Right lobe of liver (tissue), 6 donors: ENCODE measurements at regions not wholly inside any gene's neighbourhood (a gene's known extent, or its start where the extent isn't known, plus 50 kb on each side); places are given as distances from the start of the nearest gene placed in this dataset.

Experiments used
- ATAC-seq, 4 donors: fragments of 200-7000 bp; cut with Tn5 transposase; one replicate each; pipeline ENCODE4 v1.9.1; 2020; ENCODE audit warnings: mild to moderate bottlenecking in 4 of 4, moderate library complexity in 4 of 4
- DNase-seq, 3 donors: peaks; one replicate each; pipeline ENCODE4 v3.0.0-alpha.2; 2020
- H3K27ac ChIP-seq, 3 donors: fragments of 200-600 bp; one replicate each; pipeline ENCODE4 v1.8.0; 2022
- H3K27me3 ChIP-seq, 2 donors: fragments of 200-600 bp; one replicate each; pipeline ENCODE4 v1.8.0; 2022
- H3K36me3 ChIP-seq, 4 donors: fragments of 200-600 bp; sonication (generic) in 1 of 4; one replicate each; pipeline versions ENCODE4 v1.5.1 to v1.8.0; 2017 to 2022; ENCODE audit warnings: control low read depth in 1 of 4
- H3K4me1 ChIP-seq, 4 donors: fragments of 200-600 bp; sonication (generic) in 1 of 4; one replicate each; pipeline versions ENCODE4 v1.5.1 to v1.8.0; 2017 to 2022; ENCODE audit warnings: control low read depth in 1 of 4
- H3K4me3 ChIP-seq, 3 donors: fragments of 200-600 bp; one replicate each; pipeline ENCODE4 v1.8.0; 2022
- H3K9me3 ChIP-seq, 4 donors: fragments of 200-600 bp; sonication (generic) in 1 of 4; one replicate each; pipeline versions ENCODE4 v1.5.1 to v1.8.0; 2017 to 2022; ENCODE audit warnings: control low read depth in 1 of 4
- CTCF ChIP-seq, 4 donors: fragments of 200-600 bp in 3 of 4; fragments of 450-650 bp in 1 of 4; IDR thresholded peaks; one replicate each; pipeline versions ENCODE4 v1.5.1 to v1.8.0; 2016 to 2022; ENCODE audit warnings: antibody characterized with exemption in 4 of 4, mild to moderate bottlenecking in 2 of 4
- POLR2A ChIP-seq: fragments of 450-650 bp; IDR thresholded peaks from one replicate; pipeline ENCODE4 v1.6.1; 2017; ENCODE audit warnings: antibody characterized with exemption, mild to moderate bottlenecking
- WGBS: methylation state at CpG from one replicate; pipeline ENCODE4 v1.1.6; 2018; ENCODE audit warnings: low coverage, low lambda C conversion rate; ENCODE audit not compliant: insufficient coverage; ENCODE audit errors: missing lambda C conversion rate; 5-methylcytosine and 5-hydroxymethylcytosine counted together
- intact Hi-C, 2 donors: fragments of 100-400 bp; cut with DNase I; formaldehyde crosslinking; loops; one replicate each; pipeline versions ENCODE4 v1.11.2 to v1.14.1; 2022
- donor health status: DM: no; HTN: yes; CAD: no.
- donor health status: DM: no; HTN: no; CAD: no.
- donor health status: DM: no; HTN: no; CAD: no.
- donor health status: DM: no; HTN: yes; CAD: no.
- donor health status: DM: no; HTN: yes; CAD: no.

- Histone ChIP-seq H3K27ac (no peak overlapping the region), H3K9me3 (no peaks in the 10 kb centered on the region), H3K27me3 (no peaks in the 10 kb centered on the region), H3K4me1 (no peaks in the 10 kb centered on the region), H3K36me3 (no peaks in the 10 kb centered on the region), H3K4me3 (no peak overlapping the region)
- DNase-seq (no peak), ATAC-seq (no peak)
- WGBS, result 75% methylated on average over 5 of the region's 23 CpGs
- intact Hi-C loops, result no loop called here
- TF ChIP-seq POLR2A (no peak), CTCF (IDR thresholded peaks at IDR 0.05) (no peak)
Measured at GRCh38 chr13:22770891-22771290, 409.9 kb upstream of the SGCG start.

GRCh38 chr13:22773465-22773864 is 407.3 kb upstream of the SGCG start:
- TF ChIP-seq POLR2A, result no peak
- TF ChIP-seq CTCF (IDR thresholded peaks at IDR 0.05), result no peak
- H3K27me3 ChIP-seq, result no peaks in the 10 kb centered on the region
- H3K27ac ChIP-seq, result no peak overlapping the region
- ATAC-seq (no peak), DNase-seq (no peak)
- 26% methylated on average over 3 of the region's 3 CpGs for WGBS
- no peaks in the 10 kb centered on the region for H3K36me3 ChIP-seq
- intact Hi-C loops, result no loop called here
- H3K4me3 ChIP-seq, result no peak overlapping the region
- H3K9me3 ChIP-seq, result no peaks in the 10 kb centered on the region
- no peaks in the 10 kb centered on the region for H3K4me1 ChIP-seq

GRCh38 chr13:22776394-22777186 is 404.2 kb upstream of the SGCG start:
- Histone ChIP-seq H3K4me3 (no peak overlapping the region), H3K27me3 (no peaks in the 10 kb centered on the region), H3K36me3 (no peaks in the 10 kb centered on the region), H3K27ac (no peak overlapping the region), H3K4me1 (no peaks in the 10 kb centered on the region), H3K9me3 (no peaks in the 10 kb centered on the region)
- intact Hi-C loops, result no loop called here
- ATAC-seq, result no peak
- 61% methylated on average over 14 of the region's 15 CpGs for WGBS
- no peak for DNase-seq
- TF ChIP-seq CTCF (IDR thresholded peaks at IDR 0.05), result no peak

- ATAC-seq (no peak), DNase-seq (no peak)
- Histone ChIP-seq H3K36me3 (no peaks in the 10 kb centered on the region), H3K4me1 (no peaks in the 10 kb centered on the region), H3K27ac (no peak overlapping the region), H3K27me3 (no peaks in the 10 kb centered on the region), H3K4me3 (no peak overlapping the region), H3K9me3 (no peaks in the 10 kb centered on the region)
- intact Hi-C loops, result no loop called here
- WGBS, result 23% methylated on average over 2 of the region's 2 CpGs
- TF ChIP-seq CTCF (IDR thresholded peaks at IDR 0.05), result no peak
- TF ChIP-seq POLR2A, result no peak
Measured at GRCh38 chr13:22777207-22777606, 403.6 kb upstream of the SGCG start.
